H1 (cell line): ENCODE measurements at regions not wholly inside any gene's neighbourhood (a gene's known extent, or its start where the extent isn't known, plus 50 kb on each side); places are given as distances from the start of the nearest gene placed in this dataset.

Experiments used
- CTCF ChIA-PET: fragments of 300-600 bp; sonication (Branson Sonifier 250); formaldehyde crosslinking; loops from one replicate; lab custom pipeline; 2021; ENCODE audit not compliant: partially characterized antibody; lab: Charles Lee
- POLR2A ChIA-PET: fragments of 300-600 bp; sonication (Branson Sonifier 250); formaldehyde crosslinking; loops from one replicate; lab custom pipeline; 2021; ENCODE audit warnings: inconsistent platforms; ENCODE audit not compliant: partially characterized antibody; lab: Charles Lee
- DNase-seq, 2 experiments: peaks; one replicate each; pipeline versions ENCODE4 v3.0.0 to v3.0.0-alpha.2; 2010 to 2022; ENCODE audit warnings: low spot score in 2 of 2, low read depth in 1 of 2, mixed read lengths in 1 of 2
- FAIRE-seq: peaks from 2 replicates; lab custom pipeline; 2011; peaks lifted over from hg19 to GRCh38; lab: Jason Lieb, UNC
- H2AFZ ChIP-seq: 2 replicates; pipeline ENCODE4 v1.8.1; 2012; ENCODE audit warnings: low read length, inconsistent platforms
- H2AK5ac ChIP-seq: 2 replicates; pipeline ENCODE4 v1.6.1; 2013; ENCODE audit warnings: low read depth, low read length
- H2BK120ac ChIP-seq: replicated peaks from 2 replicates; pipeline ENCODE3; 2013; ENCODE audit warnings: low read depth, low read length, inconsistent platforms
- H2BK12ac ChIP-seq: 2 replicates; pipeline ENCODE4 v1.6.1; 2013; ENCODE audit warnings: low read depth, low read length
- H2BK15ac ChIP-seq: 2 replicates; pipeline ENCODE4 v1.6.1; 2013; ENCODE audit warnings: low read length
- H2BK20ac ChIP-seq: 2 replicates; pipeline ENCODE4 v1.6.1; 2013; ENCODE audit warnings: low read length
- H2BK5ac ChIP-seq: 2 replicates; pipeline ENCODE4 v1.6.1; 2013; ENCODE audit warnings: low read depth, low read length
- H3K14ac ChIP-seq: 2 replicates; pipeline ENCODE4 v1.6.1; 2013; ENCODE audit warnings: inconsistent platforms; ENCODE audit not compliant: insufficient read length
- H3K18ac ChIP-seq: 2 replicates; pipeline ENCODE4 v1.6.1; 2013; ENCODE audit warnings: low read length; ENCODE audit errors: extremely low read depth
- H3K23ac ChIP-seq: 2 replicates; pipeline ENCODE4 v1.6.1; 2013; ENCODE audit warnings: inconsistent platforms; ENCODE audit not compliant: insufficient read length
- H3K23me2 ChIP-seq: 2 replicates; pipeline ENCODE4 v1.6.1; 2013; ENCODE audit warnings: low read depth, low read length
- H3K27ac ChIP-seq: 2 replicates; pipeline ENCODE4 v1.6.1; 2011; ENCODE audit warnings: low read depth, low read length, inconsistent platforms
- H3K27me3 ChIP-seq, 4 experiments: replicated peaks in 1 of 4; 1 replicate in 1 of 4; 2 replicates in 3 of 4; pipeline versions ENCODE4 v1.6.1 to v1.8.1; 2011 to 2013; ENCODE audit warnings: low read length in 3 of 4, mild to moderate bottlenecking in 3 of 4, inconsistent platforms in 2 of 4, mixed read lengths in 2 of 4, moderate library complexity in 1 of 4; ENCODE audit not compliant: control insufficient read depth in 3 of 4, insufficient read depth in 3 of 4; ENCODE audit errors: extremely low read depth in 1 of 4
- H3K36me3 ChIP-seq, 4 experiments: 2 replicates each; pipeline versions ENCODE4 v1.6.1 to v1.8.1; 2011 to 2013; ENCODE audit warnings: mild to moderate bottlenecking in 4 of 4, low read length in 3 of 4, moderate library complexity in 2 of 4, control low read depth in 1 of 4, inconsistent platforms in 1 of 4; ENCODE audit not compliant: insufficient read depth in 4 of 4, control insufficient read depth in 2 of 4
- H3K4ac ChIP-seq: replicated peaks from 2 replicates; pipeline ENCODE3; 2013; ENCODE audit warnings: low read length, low read depth, mixed read lengths, inconsistent platforms; ENCODE audit not compliant: insufficient read length
- H3K4me1 ChIP-seq, 4 experiments: replicated peaks in 1 of 4; 1 replicate in 1 of 4; 2 replicates in 3 of 4; pipeline versions ENCODE4 v1.6.1 to v1.8.1; 2011 to 2013; ENCODE audit warnings: low read length in 3 of 4, inconsistent platforms in 2 of 4, mixed read lengths in 1 of 4; ENCODE audit not compliant: insufficient read depth in 4 of 4, control insufficient read depth in 3 of 4
- H3K4me2 ChIP-seq, 2 experiments: 2 replicates each; pipeline versions ENCODE4 v1.6.1 to v1.8.1; 2011 to 2013; ENCODE audit warnings: low read depth in 2 of 2, low read length in 2 of 2, control low read depth in 1 of 2, inconsistent platforms in 1 of 2, mild to moderate bottlenecking in 1 of 2; ENCODE audit not compliant: insufficient read depth in 1 of 2
- H3K4me3 ChIP-seq, 4 experiments: fragments of 200-600, 300-600 bp in 1 of 4; sonication (generic), shearing (Covaris generic), sonication (Bioruptor Twin) in 1 of 4; 2 replicates each; pipeline versions ENCODE4 v1.5.1 to v1.8.1; 2011 to 2016; ENCODE audit warnings: low read length in 4 of 4, low read depth in 3 of 4, control low read depth in 2 of 4, inconsistent platforms in 2 of 4, mild to moderate bottlenecking in 2 of 4, mixed read lengths in 1 of 4, moderate library complexity in 1 of 4; ENCODE audit not compliant: insufficient read depth in 2 of 4; ENCODE audit errors: extremely low read depth in 1 of 4
- H3K56ac ChIP-seq: replicated peaks from 2 replicates; pipeline ENCODE3; 2013; ENCODE audit warnings: low read depth, mild to moderate bottlenecking, mixed read lengths, low read length, inconsistent platforms; ENCODE audit not compliant: insufficient read length
- H3K79me1 ChIP-seq: 2 replicates; pipeline ENCODE4 v1.6.1; 2013; ENCODE audit warnings: low read depth, low read length, control low read depth
- H3K79me2 ChIP-seq, 2 experiments: 2 replicates each; pipeline versions ENCODE4 v1.6.1 to v1.8.1; 2012 to 2013; ENCODE audit warnings: low read length in 2 of 2, mild to moderate bottlenecking in 2 of 2, inconsistent platforms in 1 of 2; ENCODE audit not compliant: insufficient read depth in 2 of 2, control insufficient read depth in 1 of 2
- H3K9ac ChIP-seq, 4 experiments: replicated peaks in 1 of 4; 1 replicate in 1 of 4; 2 replicates in 3 of 4; pipeline versions ENCODE4 v1.6.1 to v1.8.1; 2011 to 2013; ENCODE audit warnings: low read depth in 3 of 4, low read length in 3 of 4, control low read depth in 2 of 4, mild to moderate bottlenecking in 2 of 4, moderate library complexity in 2 of 4, inconsistent platforms in 1 of 4; ENCODE audit errors: extremely low read depth in 1 of 4
- H3K9me3 ChIP-seq, 2 experiments: 2 replicates each; pipeline versions ENCODE4 v1.6.1 to v1.8.1; 2012 to 2013; ENCODE audit warnings: mild to moderate bottlenecking in 2 of 2, moderate library complexity in 2 of 2, control low read depth in 1 of 2, inconsistent platforms in 1 of 2, low read depth in 1 of 2, low read length in 1 of 2, mixed read lengths in 1 of 2; ENCODE audit not compliant: insufficient read depth in 2 of 2
- H4K20me1 ChIP-seq, 2 experiments: replicated peaks in 1 of 2; 2 replicates each; pipeline versions ENCODE3 to v1.8.1; 2011 to 2013; ENCODE audit warnings: inconsistent platforms in 2 of 2, low read length in 2 of 2, mild to moderate bottlenecking in 1 of 2; ENCODE audit not compliant: insufficient read depth in 2 of 2, control insufficient read depth in 1 of 2
- H4K5ac ChIP-seq: 2 replicates; pipeline ENCODE4 v1.6.1; 2013; ENCODE audit warnings: low read length, low read depth, mixed read lengths, inconsistent platforms; ENCODE audit not compliant: insufficient read length
- H4K8ac ChIP-seq: 2 replicates; pipeline ENCODE4 v1.8.0; 2013; ENCODE audit warnings: mild to moderate bottlenecking, moderate library complexity, low read length, inconsistent platforms; ENCODE audit not compliant: insufficient read depth; ENCODE audit errors: extremely low read depth
- H4K91ac ChIP-seq: replicated peaks from 2 replicates; pipeline ENCODE3; 2013; ENCODE audit warnings: low read length, mixed read lengths, inconsistent platforms; ENCODE audit not compliant: insufficient read length
- ASH2L ChIP-seq: fragments of 200-600, 300-600 bp; sonication (generic); IDR thresholded peaks from one replicate; pipeline ENCODE4 v1.7.1; 2017; ENCODE audit warnings: low read length
- BCL11A ChIP-seq, 2 experiments: IDR thresholded peaks; one replicate each; pipeline ENCODE4 v1.6.1; 2011; ENCODE audit warnings: low read depth in 2 of 2, low read length in 2 of 2, mild to moderate bottlenecking in 2 of 2
- CEBPB ChIP-seq: IDR thresholded peaks from 2 replicates; pipeline ENCODE4 v1.6.1; 2012; ENCODE audit warnings: low read depth, low read length
- CREB1 ChIP-seq: IDR thresholded peaks from 2 replicates; pipeline ENCODE4 v1.6.1; 2012; ENCODE audit warnings: inconsistent platforms
- JUND ChIP-seq: IDR thresholded peaks from 2 replicates; pipeline ENCODE4 v1.6.1; 2011; ENCODE audit warnings: mild to moderate bottlenecking, improper control_type of control experiment, low read length
- KDM5A ChIP-seq: fragments of 200-600 bp; IDR thresholded peaks from 2 replicates; pipeline ENCODE4 v1.7.1; 2012; ENCODE audit warnings: mild to moderate bottlenecking, low read length, inconsistent platforms, mixed read lengths
- MAFK ChIP-seq: IDR thresholded peaks from 2 replicates; pipeline ENCODE4 v1.6.1; 2012; ENCODE audit warnings: low read depth, mild to moderate bottlenecking, improper control_type of control experiment, low read length
- POLR2A ChIP-seq, 2 experiments: IDR thresholded peaks; 1 replicate in 1 of 2; 2 replicates in 1 of 2; pipeline ENCODE4 v1.6.1; 2011; ENCODE audit warnings: low read depth in 2 of 2, low read length in 2 of 2, mild to moderate bottlenecking in 2 of 2; ENCODE audit errors: control extremely low read depth in 1 of 2
- RAD21 ChIP-seq, 2 experiments: IDR thresholded peaks in 1 of 2; conservative IDR thresholded peaks in 1 of 2; 2 replicates each; pipeline ENCODE4 v1.6.1; 2011; ENCODE audit warnings: low read depth in 2 of 2, low read length in 2 of 2, improper control_type of control experiment in 1 of 2, inconsistent platforms in 1 of 2, mild to moderate bottlenecking in 1 of 2, moderate library complexity in 1 of 2
- TAF1 ChIP-seq: IDR thresholded peaks from 2 replicates; pipeline ENCODE4 v1.6.1; 2011; ENCODE audit warnings: mild to moderate bottlenecking, low read depth, low read length
- TCF12 ChIP-seq: IDR thresholded peaks from 2 replicates; pipeline ENCODE4 v1.6.1; 2011; ENCODE audit warnings: low read depth, mild to moderate bottlenecking, low read length
- YY1 ChIP-seq: IDR thresholded peaks from 2 replicates; pipeline ENCODE4 v1.6.1; 2011; ENCODE audit warnings: low read depth, mild to moderate bottlenecking, low read length
- WGBS, 2 experiments: shearing (Covaris generic) in 1 of 2; methylation state at CpG; one replicate each; pipeline versions ENCODE4 v1.1.6 to v1.1.7; 2013 to 2015; ENCODE audit warnings: low lambda C conversion rate in 2 of 2, mixed read lengths in 2 of 2, inconsistent platforms in 1 of 2, low coverage in 1 of 2, missing lambda C conversion rate in 1 of 2; ENCODE audit not compliant: insufficient replicate concordance in 2 of 2, insufficient coverage in 1 of 2, insufficient read length in 1 of 2; ENCODE audit errors: extremely low coverage in 1 of 2, missing lambda C conversion rate in 1 of 2; 5-methylcytosine and 5-hydroxymethylcytosine counted together
- TF ChIP-seq, protein P1 (sequence below): IDR thresholded peaks from 2 replicates; pipeline ENCODE4 v1.6.1; 2011; ENCODE audit warnings: low read depth, mild to moderate bottlenecking, low read length; ENCODE audit not compliant: insufficient read depth

- Histone ChIP-seq H3K14ac (no peak overlapping the region), H2BK20ac (no peak overlapping the region), H2AFZ (no peak overlapping the region), H3K4me3 (no peak overlapping the region), H3K18ac (no peak overlapping the region), H2AK5ac (no peak overlapping the region), H3K9ac (no peak overlapping the region), H3K79me2 (no peaks in the 10 kb centered on the region), H4K5ac (no peak overlapping the region), H3K23ac (no peak overlapping the region), H3K79me1 (no peaks in the 10 kb centered on the region), H3K4ac (no peak overlapping the region), H2BK15ac (no peak overlapping the region), H3K4me2 (no peak overlapping the region), H3K56ac (no peak overlapping the region), H4K91ac (no peak overlapping the region), H3K36me3 (no peaks in the 10 kb centered on the region), H4K20me1 (no peaks in the 10 kb centered on the region), H3K9me3 (no peaks in the 10 kb centered on the region), H3K23me2 (no peaks in the 10 kb centered on the region), H2BK120ac (no peak overlapping the region), H4K8ac (no peak overlapping the region), H3K27me3 (no peaks in the 10 kb centered on the region), H2BK12ac (no peak overlapping the region), H3K4me1 (peaks cover 0 to 2% (median 0%) of the 10 kb centered on the region in 4 experiments; a peak in 2 of 7 replicates), H2BK5ac (no peak overlapping the region), H3K27ac (no peak overlapping the region)
- POLR2A ChIA-PET = no interaction called here
- CTCF ChIA-PET = interaction anchor here (1.2 to 1.9 kb wide), 3 partner anchors 12 to 36 kb away, joined by 3 to 5 read pairs (median 4); no protein-coding TSS in a partner anchor
- WGBS, 2 experiments = 98% methylated on average over 3 of the region's 3 CpGs; no CpG with 5 or more reads in 1 of the 2 experiments
- TF ChIP-seq RAD21 (IDR thresholded peaks at IDR 0.05 in 1 of 2, conservative IDR thresholded peaks at IDR 0.05 in 1 of 2; ENCODE audit: low read depth in 2 of 2, low read length in 2 of 2) = no peak
- TF ChIP-seq BCL11A (IDR thresholded peaks at IDR 0.05; ENCODE audit: low read depth in 2 of 2, low read length in 2 of 2) = no peak
- TF ChIP-seq KDM5A = no peak
- TF ChIP-seq CREB1 = no peak
- TF ChIP-seq, protein P1, sequence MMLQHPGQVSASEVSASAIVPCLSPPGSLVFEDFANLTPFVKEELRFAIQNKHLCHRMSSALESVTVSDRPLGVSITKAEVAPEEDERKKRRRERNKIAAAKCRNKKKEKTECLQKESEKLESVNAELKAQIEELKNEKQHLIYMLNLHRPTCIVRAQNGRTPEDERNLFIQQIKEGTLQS = no peak
- no peak for TF ChIP-seq POLR2A (IDR thresholded peaks at IDR 0.05; ENCODE audit: control extremely low read depth in 1 of 2, low read depth in 2 of 2, low read length in 2 of 2)
- TF ChIP-seq YY1 = no peak
- no peak for TF ChIP-seq TCF12
- TF ChIP-seq MAFK = no peak
- TF ChIP-seq TAF1 = no peak
- no peak for TF ChIP-seq CEBPB
- TF ChIP-seq ASH2L = no peak
- TF ChIP-seq JUND = no peak
- FAIRE-seq (no peak), DNase-seq (no peak)
These were observed 224.3 kb downstream of the SOX9 start for GRCh38 chr17:72345088-72345487.
